GM12878 (cell line): ENCODE measurements at regions not wholly inside any gene's neighbourhood (a gene's known extent, or its start where the extent isn't known, plus 50 kb on each side); places are given as distances from the start of the nearest gene placed in this dataset.

Experiments used
- ATAC-seq: fragments of 200-7000 bp; cut with Tn5 transposase; 3 replicates; pipeline ENCODE4 v1.9.1; 2020; ENCODE audit warnings: mild to moderate bottlenecking, moderate library complexity
- BruUV-seq: library from RNA; stranded (reverse); fragments of 400-500 nt; replicated peaks from 2 replicates; lab custom pipeline; 2021; lab: Mats Ljungman, UMichigan
- CTCF ChIA-PET: fragments of 300-600 bp; sonication (Branson Sonifier 250); formaldehyde crosslinking; extraction: SDS; loops from one replicate; lab custom pipeline; 2021; ENCODE audit warnings: inconsistent platforms; lab: Yijun Ruan, JAX
- POLR2A ChIA-PET: fragments of 350-600 bp; formaldehyde crosslinking; extraction: SDS; loops from one replicate; lab custom pipeline; 2021; ENCODE audit warnings: inconsistent platforms; lab: Charles Lee
- RAD21 ChIA-PET: fragments of 300-600 bp; sonication (Branson Sonifier 250); formaldehyde crosslinking; loops from one replicate; lab custom pipeline; 2023; ENCODE audit warnings: antibody characterized with exemption; ENCODE audit not compliant: unreplicated experiment; lab: Charles Lee
- SMC1A ChIA-PET: fragments of 300-600 bp; sonication (Branson Sonifier 250); formaldehyde crosslinking; loops from one replicate; lab custom pipeline; 2023; ENCODE audit not compliant: unreplicated experiment, uncharacterized antibody; lab: Charles Lee
- DNase-seq: peaks from one replicate; pipeline ENCODE4 v3.0.0-alpha.2; 2011; ENCODE audit warnings: low read depth, low spot score
- FAIRE-seq: peaks from 3 replicates; lab custom pipeline; 2011; peaks lifted over from hg19 to GRCh38; lab: Jason Lieb, UNC
- H2AFZ ChIP-seq: 2 replicates; pipeline ENCODE4 v1.6.0; 2011; ENCODE audit warnings: low read depth, low read length, control low read depth; ENCODE audit not compliant: control insufficient read depth
- H3K27ac ChIP-seq: 2 replicates; pipeline ENCODE4 v1.5.1; 2011; ENCODE audit warnings: control low read depth; ENCODE audit not compliant: control insufficient read depth, insufficient read depth
- H3K27me3 ChIP-seq, 2 experiments: replicated peaks in 1 of 2; 2 replicates each; pipeline versions ENCODE4 v1.6.0 to v1.6.1; 2011; ENCODE audit warnings: low read length in 1 of 2; ENCODE audit not compliant: control insufficient read depth in 2 of 2, insufficient read depth in 2 of 2
- H3K36me3 ChIP-seq, 2 experiments: 2 replicates each; pipeline ENCODE4 v1.5.1; 2011; ENCODE audit warnings: low read length in 1 of 2; ENCODE audit not compliant: control insufficient read depth in 2 of 2, insufficient read depth in 2 of 2
- H3K4me1 ChIP-seq: 2 replicates; pipeline ENCODE4 v1.6.1; 2011; ENCODE audit warnings: mild to moderate bottlenecking, low read length, moderate library complexity, mixed read lengths; ENCODE audit not compliant: control insufficient read depth, insufficient read depth
- H3K4me2 ChIP-seq: 2 replicates; pipeline ENCODE4 v1.6.0; 2011; ENCODE audit warnings: control low read depth; ENCODE audit not compliant: control insufficient read depth, insufficient read depth
- H3K4me3 ChIP-seq: fragments of 200-600 bp; sonication (generic); 2 replicates; pipeline ENCODE4 v1.5.1; 2016
- H3K79me2 ChIP-seq: 2 replicates; pipeline ENCODE4 v1.6.0; 2011; ENCODE audit warnings: low read length; ENCODE audit not compliant: control insufficient read depth, insufficient read depth
- H3K9ac ChIP-seq: 2 replicates; pipeline ENCODE4 v1.8.0; 2011; ENCODE audit warnings: low read length, control low read depth, mixed read lengths; ENCODE audit not compliant: control insufficient read depth, insufficient read depth
- H3K9me3 ChIP-seq: replicated peaks from 3 replicates; pipeline ENCODE4 v1.5.1; 2011; ENCODE audit warnings: mild to moderate bottlenecking, low read length; ENCODE audit not compliant: control insufficient read depth, insufficient read depth
- H4K20me1 ChIP-seq: 2 replicates; pipeline ENCODE4 v1.6.0; 2011; ENCODE audit not compliant: control insufficient read depth, insufficient read depth
- CEBPZ ChIP-seq: fragments of 150-350 bp; IDR thresholded peaks from 2 replicates; pipeline ENCODE4 v1.6.1; 2016; ENCODE audit warnings: low read depth, low read length
- CHD1 ChIP-seq: IDR thresholded peaks from 2 replicates; pipeline ENCODE4 v1.6.1; 2012; ENCODE audit warnings: low read depth, low read length, improper control_type of control experiment
- CREB1 ChIP-seq: IDR thresholded peaks from 2 replicates; pipeline ENCODE4 v1.6.1; 2012; ENCODE audit warnings: low read depth, mild to moderate bottlenecking, inconsistent platforms
- CREM ChIP-seq: IDR thresholded peaks from 2 replicates; pipeline ENCODE4 v1.6.1; 2014; ENCODE audit warnings: antibody characterized with exemption, low read depth
- JUND ChIP-seq: IDR thresholded peaks from 2 replicates; pipeline ENCODE4 v1.6.1; 2012; ENCODE audit warnings: low read depth, mild to moderate bottlenecking, low read length, improper control_type of control experiment, moderate library complexity
- KLF5 ChIP-seq: fragments of 450-650 bp; IDR thresholded peaks from 2 replicates; pipeline ENCODE4 v1.6.1; 2014; ENCODE audit warnings: mild to moderate bottlenecking; ENCODE audit not compliant: partially characterized antibody
- MEF2A ChIP-seq: IDR thresholded peaks from 2 replicates; pipeline ENCODE4 v1.6.1; 2011; ENCODE audit warnings: low read depth, mild to moderate bottlenecking, low read length, moderate library complexity; ENCODE audit not compliant: insufficient read depth
- SKIL ChIP-seq: fragments of 450-650 bp; IDR thresholded peaks from 2 replicates; pipeline ENCODE4 v1.6.1; 2017; ENCODE audit warnings: mild to moderate bottlenecking, low read depth, inconsistent platforms; ENCODE audit not compliant: poor library complexity, severe bottlenecking
- STAT3 ChIP-seq: IDR thresholded peaks from 2 replicates; pipeline ENCODE4 v1.6.1; 2011; ENCODE audit warnings: low read depth, low read length, improper control_type of control experiment
- ZNF622 ChIP-seq: fragments of 450-650 bp; IDR thresholded peaks from 2 replicates; pipeline ENCODE4 v1.6.1; 2017; ENCODE audit warnings: mild to moderate bottlenecking, inconsistent platforms
- WGBS: methylation state at CpG from one replicate; pipeline ENCODE4 v1.1.6; 2016; ENCODE audit warnings: low lambda C conversion rate; ENCODE audit not compliant: insufficient replicate concordance, insufficient coverage; ENCODE audit errors: missing lambda C conversion rate; 5-methylcytosine and 5-hydroxymethylcytosine counted together
- in situ Hi-C: fragments of 300-500 bp; cut with MboI; formaldehyde crosslinking; loops from 9 replicates; pipeline ENCODE4 v1.14.3; 2018; ENCODE audit warnings: mixed read lengths
- intact Hi-C: fragments of 100-400 bp; cut with micrococcal nuclease; formaldehyde crosslinking; loops from one replicate; pipeline ENCODE4 v1.14.2; 2022; ENCODE audit not compliant: unreplicated experiment

GRCh38 chr3:140829796-140830195 lies 111.8 kb upstream of the SLC25A36 start:
- intact Hi-C loops, result no loop called here
- H3K4me2 ChIP-seq, result no peak overlapping the region
- no peak for DNase-seq
- H3K79me2 ChIP-seq, result no peaks in the 10 kb centered on the region
- H3K4me1 ChIP-seq, result no peaks in the 10 kb centered on the region
- RAD21 ChIA-PET, result no interaction called here
- no peaks in the 10 kb centered on the region; a peak in 1 of 4 replicates for H3K27me3 ChIP-seq
- no peak overlapping the region for H3K9ac ChIP-seq
- H3K9me3 ChIP-seq, result no peaks in the 10 kb centered on the region
- POLR2A ChIA-PET, result no interaction called here
- no peak for TF ChIP-seq KLF5
- TF ChIP-seq SKIL, result no peak
- TF ChIP-seq CREM, result no peak
- TF ChIP-seq CHD1, result no peak
- no peak for TF ChIP-seq JUND
- no peak for TF ChIP-seq ZNF622
- TF ChIP-seq MEF2A, result no peak
- no peak for TF ChIP-seq CEBPZ
- TF ChIP-seq STAT3, result no peak
- no peak for TF ChIP-seq CREB1
- TF ChIP-seq, all 136 proteins: peak for 0
- FAIRE-seq (no peak), ATAC-seq (no peak)
- Histone ChIP-seq H2AFZ (no peak overlapping the region), H3K4me3 (no peak overlapping the region), H4K20me1 (no peaks in the 10 kb centered on the region), H3K36me3 (no peaks in the 10 kb centered on the region), H3K27ac (no peak overlapping the region)
- ChIA-PET SMC1A (interaction anchor here (0.7 to 1.5 kb wide), 4 partner anchors 13 to 1192 kb away, joined by 3 to 4 read pairs (median 3); no protein-coding TSS in a partner anchor), CTCF (no interaction called here)
- in situ Hi-C loops, result no loop called here
- no TSS peak for BruUV-seq
- 92% methylated on average over 1 of the region's 1 CpG for WGBS
